Suprapubic skin (tissue), 4 donors: ENCODE measurements at regions not wholly inside any gene's neighbourhood (a gene's known extent, or its start where the extent isn't known, plus 50 kb on each side); places are given as distances from the start of the nearest gene placed in this dataset.

Source experiments
- DNase-seq, 2 donors: peaks; one replicate each; pipeline ENCODE4 v3.0.0-alpha.2; 2019; ENCODE audit warnings: low spot score in 2 of 2
- H3K27ac ChIP-seq: fragments of 200-600 bp; sonication (generic); one replicate; pipeline ENCODE4 v1.5.1; 2019
- H3K27me3 ChIP-seq: fragments of 200-600 bp; sonication (generic); one replicate; pipeline ENCODE4 v1.5.1; 2019
- H3K36me3 ChIP-seq: fragments of 200-600 bp; sonication (generic); one replicate; pipeline ENCODE4 v1.5.1; 2019
- H3K4me1 ChIP-seq: fragments of 200-600 bp; sonication (generic); one replicate; pipeline ENCODE4 v1.5.1; 2019
- H3K4me3 ChIP-seq: fragments of 200-600 bp; sonication (generic); one replicate; pipeline ENCODE4 v1.5.1; 2019; ENCODE audit warnings: mild to moderate bottlenecking
- H3K9me3 ChIP-seq: fragments of 200-600 bp; sonication (generic); one replicate; pipeline ENCODE4 v1.5.1; 2019
- EP300 ChIP-seq: sonication (generic); formaldehyde crosslinking; IDR thresholded peaks from one replicate; pipeline ENCODE4 v1.6.1; 2017; ENCODE audit warnings: antibody characterized with exemption
- POLR2A ChIP-seq, 2 donors: fragments of 450-650 bp; IDR thresholded peaks; one replicate each; pipeline ENCODE4 v1.6.1; 2017; ENCODE audit warnings: antibody characterized with exemption in 2 of 2, mild to moderate bottlenecking in 2 of 2, moderate library complexity in 2 of 2
- POLR2AphosphoS5 ChIP-seq, 3 donors: sonication (generic); formaldehyde crosslinking; IDR thresholded peaks; one replicate each; pipeline ENCODE4 v1.6.1; 2017; ENCODE audit warnings: antibody characterized with exemption in 3 of 3
- WGBS: methylation state at CpG from one replicate; pipeline ENCODE4 v1.1.5; 2018; 5-methylcytosine and 5-hydroxymethylcytosine counted together
- TF ChIP-seq, protein P1 (sequence below), 2 donors: fragments of 200-600 bp in 1 of 2; fragments of 450-650 bp in 1 of 2; sonication (generic) in 1 of 2; IDR thresholded peaks; one replicate each; pipeline ENCODE4 v1.5.1; 2016 to 2019; ENCODE audit warnings: antibody characterized with exemption in 2 of 2, mild to moderate bottlenecking in 1 of 2, moderate library complexity in 1 of 2

DNA sequence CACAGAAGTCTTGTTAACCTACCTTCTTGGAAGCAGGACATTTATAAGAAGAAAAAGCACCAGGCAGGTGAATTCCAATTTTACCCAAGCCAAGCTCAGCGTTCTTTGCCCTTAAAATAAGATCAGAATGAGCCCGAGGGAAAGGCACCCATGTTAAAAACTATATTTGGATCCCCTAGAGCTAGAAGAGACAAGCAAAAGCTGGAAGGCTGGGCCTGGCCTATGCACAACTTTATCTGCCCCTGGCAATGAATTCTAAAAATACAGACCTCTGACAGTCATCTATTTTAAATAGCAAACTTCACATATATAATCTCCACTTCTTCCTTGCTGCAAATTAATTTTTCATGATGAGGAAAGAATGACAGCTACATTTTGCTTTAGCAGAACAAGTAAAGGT is 180.9 kb downstream of the FGFR2 start:
- no peak overlapping the region for H3K27ac ChIP-seq
- no peaks in the 10 kb centered on the region for H3K27me3 ChIP-seq
- no peaks in the 10 kb centered on the region for H3K36me3 ChIP-seq
- no peak for DNase-seq
- TF ChIP-seq, protein P1, sequence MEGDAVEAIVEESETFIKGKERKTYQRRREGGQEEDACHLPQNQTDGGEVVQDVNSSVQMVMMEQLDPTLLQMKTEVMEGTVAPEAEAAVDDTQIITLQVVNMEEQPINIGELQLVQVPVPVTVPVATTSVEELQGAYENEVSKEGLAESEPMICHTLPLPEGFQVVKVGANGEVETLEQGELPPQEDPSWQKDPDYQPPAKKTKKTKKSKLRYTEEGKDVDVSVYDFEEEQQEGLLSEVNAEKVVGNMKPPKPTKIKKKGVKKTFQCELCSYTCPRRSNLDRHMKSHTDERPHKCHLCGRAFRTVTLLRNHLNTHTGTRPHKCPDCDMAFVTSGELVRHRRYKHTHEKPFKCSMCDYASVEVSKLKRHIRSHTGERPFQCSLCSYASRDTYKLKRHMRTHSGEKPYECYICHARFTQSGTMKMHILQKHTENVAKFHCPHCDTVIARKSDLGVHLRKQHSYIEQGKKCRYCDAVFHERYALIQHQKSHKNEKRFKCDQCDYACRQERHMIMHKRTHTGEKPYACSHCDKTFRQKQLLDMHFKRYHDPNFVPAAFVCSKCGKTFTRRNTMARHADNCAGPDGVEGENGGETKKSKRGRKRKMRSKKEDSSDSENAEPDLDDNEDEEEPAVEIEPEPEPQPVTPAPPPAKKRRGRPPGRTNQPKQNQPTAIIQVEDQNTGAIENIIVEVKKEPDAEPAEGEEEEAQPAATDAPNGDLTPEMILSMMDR (IDR thresholded peaks at IDR 0.05) = no peak
- TF ChIP-seq EP300 = no peak
- TF ChIP-seq POLR2AphosphoS5 (IDR thresholded peaks at IDR 0.05) = no peak
- TF ChIP-seq POLR2A (IDR thresholded peaks at IDR 0.05) = no peak
- 53% methylated on average over 2 of the region's 2 CpGs for WGBS
- no peaks in the 10 kb centered on the region for H3K4me1 ChIP-seq
- no peak overlapping the region for H3K4me3 ChIP-seq
- H3K9me3 ChIP-seq = no peaks in the 10 kb centered on the region

DNA sequence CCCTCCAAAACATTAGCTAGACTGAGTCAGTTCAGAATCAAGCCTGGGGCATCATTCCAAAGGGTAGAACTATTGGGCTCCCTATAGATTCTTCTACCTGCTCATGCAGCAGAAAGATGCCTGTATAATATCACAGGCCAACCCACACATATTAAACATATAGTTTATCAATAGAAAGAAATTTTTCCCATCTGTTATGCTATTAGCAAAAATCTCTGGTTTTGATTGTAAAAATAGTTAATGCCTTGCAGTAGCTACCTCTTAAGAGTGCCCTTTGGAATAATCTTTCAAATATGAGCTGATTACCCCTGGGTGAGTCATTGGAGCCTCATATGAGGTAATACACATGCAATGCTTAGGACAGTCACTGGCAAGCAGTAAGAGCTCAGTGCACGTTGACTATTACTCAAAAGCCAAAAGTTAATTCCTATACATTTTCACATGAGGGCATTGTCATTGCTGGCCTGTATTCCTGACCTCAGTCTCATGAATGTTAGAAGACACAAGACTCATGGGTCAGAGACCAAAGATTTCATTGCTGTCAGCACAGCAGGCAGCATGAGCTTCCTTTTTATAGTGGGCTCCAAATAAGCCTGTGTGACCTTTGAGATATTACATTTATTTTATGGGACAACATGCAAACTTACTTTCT is 180.0 kb downstream of the FGFR2 start:
- H3K27ac ChIP-seq = no peak overlapping the region
- 75% methylated on average over 1 of the region's 1 CpG for WGBS
- no peak for DNase-seq

DNA sequence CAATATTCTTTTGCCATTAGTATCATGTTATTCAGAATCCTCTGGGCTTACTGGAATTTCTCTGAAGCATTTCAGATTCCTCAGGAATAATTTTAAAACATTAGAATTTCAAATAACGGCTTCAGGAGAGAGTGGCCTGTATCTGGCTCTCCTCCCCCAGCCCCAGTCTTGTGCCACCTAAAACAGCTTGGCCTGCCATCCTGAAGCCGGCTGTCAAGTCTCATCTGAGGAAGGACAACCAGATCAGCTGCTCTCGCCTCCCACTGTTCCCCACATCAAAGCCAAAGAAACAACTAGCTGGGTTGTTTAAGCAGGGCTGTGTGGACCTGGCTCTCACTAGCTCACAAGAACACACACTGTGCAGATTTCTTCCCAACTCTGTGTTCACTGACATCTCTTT is 178.2 kb downstream of the FGFR2 start:
- no peak for DNase-seq
- WGBS = 81% methylated on average over 2 of the region's 3 CpGs

More for the DNA sequence above, 180.0 kb downstream of the FGFR2 start:
- Histone ChIP-seq H3K36me3 (no peaks in the 10 kb centered on the region), H3K27me3 (no peaks in the 10 kb centered on the region), H3K4me1 (no peaks in the 10 kb centered on the region), H3K4me3 (no peak overlapping the region), H3K9me3 (no peaks in the 10 kb centered on the region)
- TF ChIP-seq POLR2AphosphoS5 (IDR thresholded peaks at IDR 0.05) (no peak), POLR2A (IDR thresholded peaks at IDR 0.05) (no peak), EP300 (no peak)
- TF ChIP-seq, protein P1 (IDR thresholded peaks at IDR 0.05) = no peak

DNA sequence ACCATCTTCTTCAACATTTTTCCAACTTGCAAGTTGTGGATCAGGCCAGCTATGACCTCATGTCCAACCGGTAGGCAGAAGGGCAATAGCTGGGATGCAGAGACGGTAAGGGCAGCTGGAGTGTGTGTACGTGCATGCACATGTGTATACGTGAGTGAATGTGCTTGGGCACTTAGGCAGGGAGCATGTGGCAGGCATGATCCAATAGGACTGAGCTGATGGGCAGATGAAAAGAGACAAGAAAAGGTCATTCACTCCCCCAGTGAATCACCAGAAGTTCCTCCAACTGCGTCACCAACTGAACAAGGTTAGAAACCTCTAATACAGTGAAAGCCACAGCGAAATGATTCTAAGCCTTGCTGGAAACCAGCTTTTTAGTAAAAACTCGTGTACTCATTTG is 176.1 kb downstream of the FGFR2 start:
- H3K27ac ChIP-seq = no peak overlapping the region
- TF ChIP-seq, protein P1 (IDR thresholded peaks at IDR 0.05) = no peak
- no peak for TF ChIP-seq POLR2AphosphoS5 (IDR thresholded peaks at IDR 0.05)
- no peak for TF ChIP-seq EP300
- TF ChIP-seq POLR2A (IDR thresholded peaks at IDR 0.05) = no peak
- DNase-seq = no peak
- H3K36me3 ChIP-seq = no peaks in the 10 kb centered on the region
- no peaks in the 10 kb centered on the region for H3K4me1 ChIP-seq
- H3K9me3 ChIP-seq = no peaks in the 10 kb centered on the region
- no peaks in the 10 kb centered on the region for H3K27me3 ChIP-seq
- no peak overlapping the region for H3K4me3 ChIP-seq
- WGBS = 95% methylated on average over 7 of the region's 7 CpGs

More for the DNA sequence above, 178.2 kb downstream of the FGFR2 start:
- Histone ChIP-seq H3K9me3 (no peaks in the 10 kb centered on the region), H3K4me1 (no peaks in the 10 kb centered on the region), H3K4me3 (no peak overlapping the region), H3K27ac (no peak overlapping the region), H3K27me3 (no peaks in the 10 kb centered on the region), H3K36me3 (no peaks in the 10 kb centered on the region)
- no peak for TF ChIP-seq POLR2A (IDR thresholded peaks at IDR 0.05)
- TF ChIP-seq EP300 = no peak
- TF ChIP-seq, protein P1 (IDR thresholded peaks at IDR 0.05) = no peak
- TF ChIP-seq POLR2AphosphoS5 (IDR thresholded peaks at IDR 0.05) = no peak

DNA sequence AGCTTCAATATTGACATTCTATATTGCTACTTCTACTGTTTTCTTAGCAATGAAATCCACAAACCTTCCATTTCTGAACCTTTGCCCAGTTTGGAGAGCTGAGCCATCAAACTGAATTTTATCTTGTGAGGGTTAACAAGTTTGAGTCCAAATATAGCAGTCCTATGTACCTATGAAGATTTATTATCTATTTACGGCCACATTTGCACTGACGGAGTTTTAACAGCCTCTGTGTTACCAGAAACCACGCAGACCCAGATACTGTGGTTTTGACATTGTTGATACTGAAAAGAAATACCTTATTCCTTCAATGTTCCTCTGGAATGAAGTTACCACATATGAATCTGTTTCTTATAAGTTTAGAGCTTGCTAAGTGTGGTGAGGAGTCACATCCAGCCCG is 172.6 kb downstream of the FGFR2 start:
- DNase-seq = no peak
- 80% methylated on average over 4 of the region's 4 CpGs for WGBS
- no peaks in the 10 kb centered on the region for H3K9me3 ChIP-seq
- no peaks in the 10 kb centered on the region for H3K4me1 ChIP-seq
- no peak overlapping the region for H3K27ac ChIP-seq
- H3K36me3 ChIP-seq = no peaks in the 10 kb centered on the region
- no peak overlapping the region for H3K4me3 ChIP-seq
- H3K27me3 ChIP-seq = no peaks in the 10 kb centered on the region
- TF ChIP-seq POLR2AphosphoS5 (IDR thresholded peaks at IDR 0.05) (no peak), EP300 (no peak), POLR2A (IDR thresholded peaks at IDR 0.05) (no peak)
- TF ChIP-seq, protein P1 (IDR thresholded peaks at IDR 0.05) = no peak
